ENCODE measurements at regions not wholly inside any gene's neighbourhood (a gene's known extent, or its start where the extent isn't known, plus 50 kb on each side); places are given as distances from the start of the nearest gene placed in this dataset.

- no peaks in the 10 kb centered on the region for H3K27me3 ChIP-seq (ENCODE audit: control insufficient read depth, insufficient read depth, low read length)
Observed at GRCh38 chr5:125967576-125967975, 455.6 kb upstream of the GRAMD2B start.

GRCh38 chr5:125969011-125969813, 454.0 kb upstream of the GRAMD2B start:
- WGBS (ENCODE audit: insufficient coverage), result 60% methylated on average over 1 of the region's 6 CpGs

More at GRCh38 chr5:125967576-125967975, 455.6 kb upstream of the GRAMD2B start:
- Histone ChIP-seq H3K4me1 (ENCODE audit: control insufficient read depth, insufficient read depth, low read length) (no peaks in the 10 kb centered on the region), H3K4me3 (ENCODE audit: low read length) (no peak overlapping the region), H3K36me3 (ENCODE audit: control insufficient read depth, insufficient read depth, low read length) (no peaks in the 10 kb centered on the region), H3K9me3 (replicated peaks; ENCODE audit: control insufficient read depth, low read depth, low read length) (no peaks in the 10 kb centered on the region), H3K27ac (ENCODE audit: low read length) (no peak overlapping the region)
- no peak for DNase-seq

GRCh38 chr5:125969814-125970171, 453.4 kb upstream of the GRAMD2B start:
- H3K36me3 ChIP-seq (ENCODE audit: control insufficient read depth, insufficient read depth, low read length), result no peaks in the 10 kb centered on the region
- no peak overlapping the region for H3K27ac ChIP-seq (ENCODE audit: low read length)
- no CpG with 5 or more reads among the region's 1 CpG for WGBS (ENCODE audit: insufficient coverage)
- no peaks in the 10 kb centered on the region for H3K4me1 ChIP-seq (ENCODE audit: control insufficient read depth, insufficient read depth, low read length)
- H3K4me3 ChIP-seq (ENCODE audit: low read length), result no peak overlapping the region
- no peak for DNase-seq
- H3K27me3 ChIP-seq (ENCODE audit: control insufficient read depth, insufficient read depth, low read length), result no peaks in the 10 kb centered on the region
- no peaks in the 10 kb centered on the region for H3K9me3 ChIP-seq (replicated peaks; ENCODE audit: control insufficient read depth, low read depth, low read length)

More at GRCh38 chr5:125969011-125969813, 454.0 kb upstream of the GRAMD2B start:
- no peak overlapping the region for H3K27ac ChIP-seq (ENCODE audit: low read length)
- H3K4me1 ChIP-seq (ENCODE audit: control insufficient read depth, insufficient read depth, low read length), result no peaks in the 10 kb centered on the region
- no peaks in the 10 kb centered on the region for H3K9me3 ChIP-seq (replicated peaks; ENCODE audit: control insufficient read depth, low read depth, low read length)
- peak; percentile 4 for DNase-seq
- H3K27me3 ChIP-seq (ENCODE audit: control insufficient read depth, insufficient read depth, low read length), result no peaks in the 10 kb centered on the region
- no peak overlapping the region for H3K4me3 ChIP-seq (ENCODE audit: low read length)
- H3K36me3 ChIP-seq (ENCODE audit: control insufficient read depth, insufficient read depth, low read length), result no peaks in the 10 kb centered on the region

GRCh38 chr5:125970631-125971307, 452.4 kb upstream of the GRAMD2B start:
- Histone ChIP-seq H3K4me3 (ENCODE audit: low read length) (no peak overlapping the region), H3K27me3 (ENCODE audit: control insufficient read depth, insufficient read depth, low read length) (no peaks in the 10 kb centered on the region), H3K27ac (ENCODE audit: low read length) (no peak overlapping the region), H3K4me1 (ENCODE audit: control insufficient read depth, insufficient read depth, low read length) (no peaks in the 10 kb centered on the region), H3K36me3 (ENCODE audit: control insufficient read depth, insufficient read depth, low read length) (no peaks in the 10 kb centered on the region), H3K9me3 (replicated peaks; ENCODE audit: control insufficient read depth, low read depth, low read length) (no peaks in the 10 kb centered on the region)
- DNase-seq, result no peak
- no CpG with 5 or more reads among the region's 7 CpGs for WGBS (ENCODE audit: insufficient coverage)

- WGBS (ENCODE audit: insufficient coverage), result 50% methylated on average over 1 of the region's 3 CpGs
- no peaks in the 10 kb centered on the region for H3K9me3 ChIP-seq (replicated peaks; ENCODE audit: control insufficient read depth, low read depth, low read length)
- H3K27me3 ChIP-seq (ENCODE audit: control insufficient read depth, insufficient read depth, low read length), result no peaks in the 10 kb centered on the region
- DNase-seq, result no peak
- H3K36me3 ChIP-seq (ENCODE audit: control insufficient read depth, insufficient read depth, low read length), result no peaks in the 10 kb centered on the region
- H3K4me3 ChIP-seq (ENCODE audit: low read length), result no peak overlapping the region
- H3K27ac ChIP-seq (ENCODE audit: low read length), result no peak overlapping the region
- no peaks in the 10 kb centered on the region for H3K4me1 ChIP-seq (ENCODE audit: control insufficient read depth, insufficient read depth, low read length)
Observed at GRCh38 chr5:125972706-125973105, 450.5 kb upstream of the GRAMD2B start.

GRCh38 chr5:125974679-125975078, 448.5 kb upstream of the GRAMD2B start:
- peak; percentile 27 for DNase-seq
- no peak overlapping the region for H3K27ac ChIP-seq (ENCODE audit: low read length)
- no peaks in the 10 kb centered on the region for H3K4me1 ChIP-seq (ENCODE audit: control insufficient read depth, insufficient read depth, low read length)
- WGBS (ENCODE audit: insufficient coverage), result no CpG with 5 or more reads among the region's 3 CpGs
- H3K27me3 ChIP-seq (ENCODE audit: control insufficient read depth, insufficient read depth, low read length), result no peaks in the 10 kb centered on the region
- no peak overlapping the region for H3K4me3 ChIP-seq (ENCODE audit: low read length)
- no peaks in the 10 kb centered on the region for H3K9me3 ChIP-seq (replicated peaks; ENCODE audit: control insufficient read depth, low read depth, low read length)
- H3K36me3 ChIP-seq (ENCODE audit: control insufficient read depth, insufficient read depth, low read length), result no peaks in the 10 kb centered on the region

- WGBS (ENCODE audit: insufficient coverage), result no CpG with 5 or more reads among the region's 2 CpGs
- Histone ChIP-seq H3K36me3 (ENCODE audit: control insufficient read depth, insufficient read depth, low read length) (no peaks in the 10 kb centered on the region), H3K9me3 (replicated peaks; ENCODE audit: control insufficient read depth, low read depth, low read length) (no peaks in the 10 kb centered on the region), H3K4me3 (ENCODE audit: low read length) (no peak overlapping the region), H3K27me3 (ENCODE audit: control insufficient read depth, insufficient read depth, low read length) (no peaks in the 10 kb centered on the region), H3K4me1 (ENCODE audit: control insufficient read depth, insufficient read depth, low read length) (no peaks in the 10 kb centered on the region), H3K27ac (ENCODE audit: low read length) (no peak overlapping the region)
- DNase-seq, result peak; percentile 73
Observed at GRCh38 chr5:125976421-125977000, 446.7 kb upstream of the GRAMD2B start.

GRCh38 chr5:125978015-125978414, 445.2 kb upstream of the GRAMD2B start:
- H3K27ac ChIP-seq (ENCODE audit: low read length), result no peak overlapping the region
- H3K36me3 ChIP-seq (ENCODE audit: control insufficient read depth, insufficient read depth, low read length), result no peaks in the 10 kb centered on the region
- H3K9me3 ChIP-seq (replicated peaks; ENCODE audit: control insufficient read depth, low read depth, low read length), result no peaks in the 10 kb centered on the region
- no peak for DNase-seq
- H3K4me1 ChIP-seq (ENCODE audit: control insufficient read depth, insufficient read depth, low read length), result no peaks in the 10 kb centered on the region
- H3K4me3 ChIP-seq (ENCODE audit: low read length), result no peak overlapping the region
- WGBS (ENCODE audit: insufficient coverage), result no CpG with 5 or more reads among the region's 3 CpGs
- no peaks in the 10 kb centered on the region for H3K27me3 ChIP-seq (ENCODE audit: control insufficient read depth, insufficient read depth, low read length)

- Histone ChIP-seq H3K9me3 (replicated peaks; ENCODE audit: control insufficient read depth, low read depth, low read length) (no peaks in the 10 kb centered on the region), H3K4me1 (ENCODE audit: control insufficient read depth, insufficient read depth, low read length) (no peaks in the 10 kb centered on the region), H3K27me3 (ENCODE audit: control insufficient read depth, insufficient read depth, low read length) (no peaks in the 10 kb centered on the region), H3K36me3 (ENCODE audit: control insufficient read depth, insufficient read depth, low read length) (no peaks in the 10 kb centered on the region), H3K27ac (ENCODE audit: low read length) (no peak overlapping the region), H3K4me3 (ENCODE audit: low read length) (no peak overlapping the region)
- WGBS (ENCODE audit: insufficient coverage), result no CpG with 5 or more reads among the region's 4 CpGs
- no peak for DNase-seq
Observed at GRCh38 chr5:125979636-125980035, 443.6 kb upstream of the GRAMD2B start.

- Histone ChIP-seq H3K4me1 (ENCODE audit: control insufficient read depth, insufficient read depth, low read length) (no peaks in the 10 kb centered on the region), H3K9me3 (replicated peaks; ENCODE audit: control insufficient read depth, low read depth, low read length) (no peaks in the 10 kb centered on the region), H3K27ac (ENCODE audit: low read length) (no peak overlapping the region), H3K4me3 (ENCODE audit: low read length) (no peak overlapping the region), H3K27me3 (ENCODE audit: control insufficient read depth, insufficient read depth, low read length) (no peaks in the 10 kb centered on the region), H3K36me3 (ENCODE audit: control insufficient read depth, insufficient read depth, low read length) (no peaks in the 10 kb centered on the region)
- DNase-seq, result no peak
Observed at GRCh38 chr5:125981016-125981415, 442.2 kb upstream of the GRAMD2B start.
